ENCODE measurements at regions not wholly inside any gene's neighbourhood (a gene's known extent, or its start where the extent isn't known, plus 50 kb on each side); places are given as distances from the start of the nearest gene placed in this dataset.

DNA sequence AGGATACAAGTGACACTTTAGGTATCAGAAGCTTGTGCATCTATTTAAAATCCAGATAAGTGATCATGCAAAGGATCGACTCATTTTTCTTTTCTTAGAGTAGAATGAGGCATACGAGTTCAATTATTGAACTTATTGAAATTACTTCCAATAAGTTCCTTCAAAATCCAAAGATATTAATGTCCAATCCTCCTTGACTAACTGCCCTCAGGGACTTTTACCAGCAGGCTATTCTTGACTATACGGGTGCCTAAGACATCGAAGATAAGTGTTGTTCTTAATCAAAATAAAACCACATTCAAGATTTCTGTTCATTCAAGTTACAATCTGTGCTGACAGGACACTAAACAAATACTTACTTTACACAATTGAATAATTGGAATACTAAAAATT is 74.5 kb upstream of the SP4 start:
- Histone ChIP-seq H3K9me3 (no peaks in the 10 kb centered on the region), H3K36me3 (no peaks in the 10 kb centered on the region), H3K4me3 (no peak overlapping the region), H3K27me3 (no peaks in the 10 kb centered on the region), H3K27ac (no peak overlapping the region), H3K4me1 (no peaks in the 10 kb centered on the region)
- TF ChIP-seq POLR2AphosphoS5 (IDR thresholded peaks at IDR 0.05) (no peak), POLR2A (IDR thresholded peaks at IDR 0.05) (no peak)
- TF ChIP-seq, protein P1, sequence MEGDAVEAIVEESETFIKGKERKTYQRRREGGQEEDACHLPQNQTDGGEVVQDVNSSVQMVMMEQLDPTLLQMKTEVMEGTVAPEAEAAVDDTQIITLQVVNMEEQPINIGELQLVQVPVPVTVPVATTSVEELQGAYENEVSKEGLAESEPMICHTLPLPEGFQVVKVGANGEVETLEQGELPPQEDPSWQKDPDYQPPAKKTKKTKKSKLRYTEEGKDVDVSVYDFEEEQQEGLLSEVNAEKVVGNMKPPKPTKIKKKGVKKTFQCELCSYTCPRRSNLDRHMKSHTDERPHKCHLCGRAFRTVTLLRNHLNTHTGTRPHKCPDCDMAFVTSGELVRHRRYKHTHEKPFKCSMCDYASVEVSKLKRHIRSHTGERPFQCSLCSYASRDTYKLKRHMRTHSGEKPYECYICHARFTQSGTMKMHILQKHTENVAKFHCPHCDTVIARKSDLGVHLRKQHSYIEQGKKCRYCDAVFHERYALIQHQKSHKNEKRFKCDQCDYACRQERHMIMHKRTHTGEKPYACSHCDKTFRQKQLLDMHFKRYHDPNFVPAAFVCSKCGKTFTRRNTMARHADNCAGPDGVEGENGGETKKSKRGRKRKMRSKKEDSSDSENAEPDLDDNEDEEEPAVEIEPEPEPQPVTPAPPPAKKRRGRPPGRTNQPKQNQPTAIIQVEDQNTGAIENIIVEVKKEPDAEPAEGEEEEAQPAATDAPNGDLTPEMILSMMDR (IDR thresholded peaks at IDR 0.05), result no peak
- intact Hi-C loops (cut with DNase I; ENCODE audit: low total_unique reads), result no loop called here
- DNase-seq (ENCODE audit: low spot score in 2 of 2), result no peak

DNA sequence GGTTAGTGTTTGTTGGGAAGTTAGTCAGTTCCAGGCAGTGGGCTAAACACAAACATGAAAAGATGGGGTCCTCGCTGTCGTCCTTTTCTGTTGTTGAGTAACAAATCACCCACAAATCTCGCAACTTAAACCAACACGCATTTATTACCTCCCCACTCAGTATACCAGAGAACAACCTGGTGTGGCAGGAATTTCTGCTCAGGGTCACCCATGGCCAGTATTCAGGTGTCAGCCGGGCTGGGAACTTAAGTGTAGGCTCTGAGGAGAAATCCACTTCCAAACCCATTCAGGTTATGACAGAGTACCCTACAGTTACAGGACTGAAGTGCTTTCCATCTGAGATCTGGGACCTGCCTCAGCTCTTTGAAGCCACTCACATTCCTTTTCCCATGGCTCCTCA is 73.6 kb upstream of the SP4 start:
- Histone ChIP-seq H3K36me3 (no peaks in the 10 kb centered on the region), H3K27me3 (no peaks in the 10 kb centered on the region), H3K4me3 (no peak overlapping the region), H3K9me3 (no peaks in the 10 kb centered on the region), H3K4me1 (no peaks in the 10 kb centered on the region), H3K27ac (no peak overlapping the region)
- no peak for DNase-seq (ENCODE audit: low spot score in 2 of 2)
- TF ChIP-seq POLR2AphosphoS5 (IDR thresholded peaks at IDR 0.05) (no peak), POLR2A (IDR thresholded peaks at IDR 0.05) (no peak)
- TF ChIP-seq, protein P1 (IDR thresholded peaks at IDR 0.05), result no peak
- intact Hi-C loops (cut with DNase I; ENCODE audit: low total_unique reads), result no loop called here

DNA sequence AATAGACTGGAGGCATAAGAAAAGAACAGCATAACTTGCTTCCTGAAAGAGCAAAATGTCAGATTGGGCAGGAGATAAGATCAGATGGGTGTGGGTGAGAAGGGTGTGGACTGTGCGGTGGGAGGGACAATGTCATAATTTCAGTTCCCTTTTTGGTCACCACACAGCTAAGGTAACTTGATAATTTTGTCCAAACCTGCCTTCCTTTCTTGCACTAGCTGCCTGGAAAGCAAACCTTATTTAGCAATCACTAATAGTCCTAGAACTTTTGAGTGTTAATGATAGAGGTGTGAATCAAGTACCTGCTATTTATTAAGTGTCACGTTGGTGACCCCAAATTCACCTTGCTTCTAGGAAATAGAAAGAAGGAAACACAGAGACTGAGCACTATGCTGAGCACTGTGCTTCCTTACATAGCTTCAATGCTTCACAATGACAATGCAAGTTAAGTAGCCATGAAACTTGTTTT is 72.4 kb upstream of the SP4 start:
- TF ChIP-seq POLR2A (IDR thresholded peaks at IDR 0.05), result no peak
- TF ChIP-seq, protein P1 (IDR thresholded peaks at IDR 0.05), result no peak
- TF ChIP-seq POLR2AphosphoS5 (IDR thresholded peaks at IDR 0.05), result no peak
- no peak for DNase-seq (ENCODE audit: low spot score in 2 of 2)
- Histone ChIP-seq H3K9me3 (no peaks in the 10 kb centered on the region), H3K27me3 (no peaks in the 10 kb centered on the region), H3K27ac (no peak overlapping the region), H3K4me3 (no peak overlapping the region), H3K36me3 (no peaks in the 10 kb centered on the region), H3K4me1 (no peaks in the 10 kb centered on the region)
- intact Hi-C loops (cut with DNase I; ENCODE audit: low total_unique reads), result no loop called here

DNA sequence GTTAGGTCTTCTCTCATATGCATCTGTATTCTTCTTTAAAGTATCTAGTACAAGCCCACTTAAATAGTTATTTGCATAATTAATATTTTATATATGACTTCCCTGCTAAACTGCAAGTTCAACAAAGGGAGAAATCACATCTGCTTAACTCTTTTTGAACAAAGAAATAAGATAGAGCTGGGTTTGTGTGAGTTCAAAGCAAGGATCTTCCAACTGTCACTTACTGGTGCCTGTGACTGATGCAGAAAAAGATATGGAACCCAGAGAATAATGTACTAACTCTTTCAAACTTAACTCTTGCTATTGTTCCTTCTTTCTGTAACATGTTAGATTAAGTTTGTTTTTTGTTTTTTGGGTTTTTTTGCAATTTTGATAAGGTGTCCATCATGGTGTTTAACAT is 71.3 kb upstream of the SP4 start:
- intact Hi-C loops (cut with DNase I; ENCODE audit: low total_unique reads), result no loop called here
- Histone ChIP-seq H3K27me3 (no peaks in the 10 kb centered on the region), H3K9me3 (no peaks in the 10 kb centered on the region), H3K27ac (no peak overlapping the region), H3K4me3 (no peak overlapping the region), H3K36me3 (no peaks in the 10 kb centered on the region), H3K4me1 (no peaks in the 10 kb centered on the region)
- DNase-seq (ENCODE audit: low spot score in 2 of 2), result no peak
- TF ChIP-seq, protein P1 (IDR thresholded peaks at IDR 0.05), result no peak
- TF ChIP-seq POLR2AphosphoS5 (IDR thresholded peaks at IDR 0.05) (no peak), POLR2A (IDR thresholded peaks at IDR 0.05) (no peak)

DNA sequence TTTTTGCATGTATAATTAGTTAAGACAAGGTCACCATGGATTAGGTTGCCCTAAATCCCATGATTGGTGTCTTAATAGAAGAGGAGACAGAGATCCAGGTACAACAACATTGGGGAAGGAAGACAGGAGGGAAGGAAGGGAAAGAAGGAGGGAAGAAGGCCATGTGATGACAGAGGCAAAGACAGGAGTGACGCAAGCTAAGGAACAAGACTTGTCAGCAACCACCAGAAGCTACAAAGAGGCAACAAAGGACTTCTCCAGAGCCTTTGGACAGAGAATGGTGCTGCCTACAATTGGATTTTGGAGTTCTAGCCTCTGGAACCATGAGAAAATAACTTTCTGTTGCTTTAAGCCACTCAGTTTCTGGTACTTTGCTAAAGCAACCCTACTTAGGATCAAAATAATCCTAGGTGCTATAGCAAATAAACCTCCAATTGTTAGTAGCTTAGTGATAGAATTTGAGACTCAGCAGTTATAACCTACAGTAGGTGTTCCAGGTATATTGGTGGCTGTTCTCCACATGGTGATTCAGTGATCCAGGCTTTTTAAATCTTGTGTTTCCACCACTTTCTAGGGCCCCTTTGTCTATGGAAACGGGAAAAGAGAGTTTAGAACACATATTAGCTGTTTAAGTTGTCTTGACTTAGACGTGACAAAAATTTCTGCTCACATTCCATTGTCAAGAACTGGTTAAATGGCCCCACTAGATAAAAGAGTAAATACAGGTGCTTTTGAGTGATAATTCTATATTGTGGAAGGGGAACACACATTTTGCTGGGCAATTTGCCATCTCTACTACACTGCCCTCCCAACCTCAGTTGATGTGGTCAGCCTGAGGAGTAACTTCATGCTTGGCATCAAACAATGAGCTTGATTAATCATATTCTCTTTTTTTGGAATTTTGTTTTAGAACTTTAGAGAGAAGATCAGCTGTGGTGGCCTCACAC is 70.5 kb upstream of the SP4 start:
- intact Hi-C loops (cut with DNase I; ENCODE audit: low total_unique reads), result no loop called here
- Histone ChIP-seq H3K27ac (no peak overlapping the region), H3K36me3 (no peaks in the 10 kb centered on the region), H3K27me3 (no peaks in the 10 kb centered on the region), H3K9me3 (no peaks in the 10 kb centered on the region), H3K4me1 (no peaks in the 10 kb centered on the region), H3K4me3 (no peak overlapping the region)
- TF ChIP-seq POLR2AphosphoS5 (IDR thresholded peaks at IDR 0.05) (no peak), POLR2A (IDR thresholded peaks at IDR 0.05) (no peak)
- TF ChIP-seq, protein P1 (IDR thresholded peaks at IDR 0.05), result no peak
- no peak for DNase-seq (ENCODE audit: low spot score in 2 of 2)
